Neural progenitor cell (in vitro differentiated cells): ENCODE measurements at regions not wholly inside any gene's neighbourhood (a gene's known extent, or its start where the extent isn't known, plus 50 kb on each side); places are given as distances from the start of the nearest gene placed in this dataset.
"Not testable (repeated sequence)": the region's sequence is repeated elsewhere in the genome, so short reads cannot be mapped to it uniquely, and the experiment has no call there.

Source experiments
- EZH2 ChIP-seq: fragments of 200-600 bp; sonication (generic); IDR thresholded peaks from 2 replicates; pipeline ENCODE4 v1.6.1; 2017; ENCODE audit warnings: antibody characterized with exemption, mild to moderate bottlenecking, moderate library complexity
- TF ChIP-seq, protein P1 (sequence below): fragments of 200-600 bp; sonication (generic); IDR thresholded peaks from 2 replicates; pipeline ENCODE4 v1.5.1; 2017; ENCODE audit warnings: antibody characterized with exemption, mild to moderate bottlenecking

DNA sequence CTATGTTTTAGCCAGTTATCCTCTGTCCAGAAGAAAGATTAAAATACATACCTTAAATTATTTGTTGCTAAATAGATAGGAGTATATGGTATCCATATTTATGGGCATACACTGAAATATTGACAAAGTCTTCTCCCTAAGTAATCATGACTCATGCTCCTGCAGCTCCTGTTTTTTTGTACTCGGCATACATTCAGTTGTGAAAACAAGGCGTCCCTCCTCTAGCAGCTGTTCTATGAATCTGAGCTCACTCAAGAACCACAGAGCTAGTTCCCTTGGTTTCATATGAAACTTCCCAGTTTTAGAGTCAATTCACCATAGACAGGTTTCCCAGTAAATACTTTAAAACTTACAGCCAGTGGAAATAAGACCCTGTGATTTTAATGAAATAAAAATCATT is 168.7 kb upstream of the CDH7 start:
- TF ChIP-seq, protein P1, sequence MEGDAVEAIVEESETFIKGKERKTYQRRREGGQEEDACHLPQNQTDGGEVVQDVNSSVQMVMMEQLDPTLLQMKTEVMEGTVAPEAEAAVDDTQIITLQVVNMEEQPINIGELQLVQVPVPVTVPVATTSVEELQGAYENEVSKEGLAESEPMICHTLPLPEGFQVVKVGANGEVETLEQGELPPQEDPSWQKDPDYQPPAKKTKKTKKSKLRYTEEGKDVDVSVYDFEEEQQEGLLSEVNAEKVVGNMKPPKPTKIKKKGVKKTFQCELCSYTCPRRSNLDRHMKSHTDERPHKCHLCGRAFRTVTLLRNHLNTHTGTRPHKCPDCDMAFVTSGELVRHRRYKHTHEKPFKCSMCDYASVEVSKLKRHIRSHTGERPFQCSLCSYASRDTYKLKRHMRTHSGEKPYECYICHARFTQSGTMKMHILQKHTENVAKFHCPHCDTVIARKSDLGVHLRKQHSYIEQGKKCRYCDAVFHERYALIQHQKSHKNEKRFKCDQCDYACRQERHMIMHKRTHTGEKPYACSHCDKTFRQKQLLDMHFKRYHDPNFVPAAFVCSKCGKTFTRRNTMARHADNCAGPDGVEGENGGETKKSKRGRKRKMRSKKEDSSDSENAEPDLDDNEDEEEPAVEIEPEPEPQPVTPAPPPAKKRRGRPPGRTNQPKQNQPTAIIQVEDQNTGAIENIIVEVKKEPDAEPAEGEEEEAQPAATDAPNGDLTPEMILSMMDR, result not testable (repeated sequence)
- TF ChIP-seq EZH2, result not testable (repeated sequence)
